Smooth muscle cell (in vitro differentiated cells): ENCODE measurements at regions not wholly inside any gene's neighbourhood (a gene's known extent, or its start where the extent isn't known, plus 50 kb on each side); places are given as distances from the start of the nearest gene placed in this dataset.

ENCODE experiments used
- DNase-seq: peaks from one replicate; lab custom pipeline; 2025; ENCODE audit not compliant: unreplicated experiment; lab: John Stamatoyannopoulos, UW
- H2AFZ ChIP-seq: fragments of 200-600 bp; sonication (generic); 2 replicates; pipeline ENCODE4 v1.6.0; 2016; ENCODE audit warnings: antibody characterized with exemption, low read depth, mild to moderate bottlenecking
- H3F3A ChIP-seq: fragments of 200-600 bp; sonication (generic); 2 replicates; pipeline ENCODE4 v1.6.0; 2017; ENCODE audit warnings: antibody characterized with exemption, low read depth
- H3K27ac ChIP-seq: fragments of 200-600 bp; sonication (generic); 2 replicates; pipeline ENCODE4 v1.5.1; 2016; ENCODE audit warnings: low read depth, mild to moderate bottlenecking
- H3K27me3 ChIP-seq: fragments of 200-600 bp; sonication (generic); 2 replicates; pipeline ENCODE4 v1.6.1; 2016; ENCODE audit warnings: low read depth, mild to moderate bottlenecking
- H3K36me3 ChIP-seq: fragments of 200-600 bp; sonication (generic); 2 replicates; pipeline ENCODE4 v1.5.1; 2016; ENCODE audit warnings: low read depth
- H3K4me1 ChIP-seq: fragments of 200-600 bp; sonication (generic); 2 replicates; pipeline ENCODE4 v1.5.1; 2016; ENCODE audit warnings: low read depth
- H3K4me2 ChIP-seq: fragments of 200-600 bp; sonication (generic); 2 replicates; pipeline ENCODE4 v1.6.0; 2016; ENCODE audit warnings: mild to moderate bottlenecking
- H3K4me3 ChIP-seq: fragments of 200-600 bp; sonication (generic); 2 replicates; pipeline ENCODE4 v1.5.1; 2016; ENCODE audit warnings: mild to moderate bottlenecking
- H3K79me2 ChIP-seq: fragments of 200-600 bp; sonication (generic); 2 replicates; pipeline ENCODE4 v1.6.0; 2016; ENCODE audit warnings: low read depth, mild to moderate bottlenecking
- H3K9ac ChIP-seq: fragments of 200-600 bp; sonication (generic); 2 replicates; pipeline ENCODE4 v1.6.0; 2016; ENCODE audit warnings: low read depth
- H3K9me3 ChIP-seq: fragments of 200-600 bp; sonication (generic); replicated peaks from 2 replicates; pipeline ENCODE4 v1.5.1; 2016; ENCODE audit warnings: low read depth
- H4K20me1 ChIP-seq: fragments of 200-600 bp; sonication (generic); 2 replicates; pipeline ENCODE4 v1.6.0; 2016; ENCODE audit warnings: low read depth
- CTCF ChIP-seq: fragments of 200-600 bp; sonication (generic); IDR thresholded peaks from 2 replicates; pipeline ENCODE4 v1.5.1; 2017; ENCODE audit warnings: borderline replicate concordance, mild to moderate bottlenecking, antibody characterized with exemption; ENCODE audit not compliant: insufficient read depth, poor library complexity, severe bottlenecking
- WGBS: methylation state at CpG from one replicate; pipeline ENCODE4 v1.1.7; 2016; ENCODE audit warnings: low lambda C conversion rate; 5-methylcytosine and 5-hydroxymethylcytosine counted together

- Histone ChIP-seq H3F3A (peaks cover 12% of the 10 kb centered on the region), H3K27ac (no peak overlapping the region), H3K27me3 (no peaks in the 10 kb centered on the region), H3K4me2 (no peak overlapping the region), H3K36me3 (no peaks in the 10 kb centered on the region), H4K20me1 (no peaks in the 10 kb centered on the region), H3K79me2 (no peaks in the 10 kb centered on the region), H3K4me3 (no peak overlapping the region), H3K4me1 (peaks cover 4% of the 10 kb centered on the region), H2AFZ (peak overlapping the region; percentile 56), H3K9ac (no peak overlapping the region), H3K9me3 (no peaks in the 10 kb centered on the region)
- no peak for DNase-seq
- WGBS: 87% methylated on average over 1 of the region's 1 CpG
- no peak for TF ChIP-seq CTCF
Measured at GRCh38 chr12:25322351-25322750, 71.6 kb upstream of the KRAS start.

GRCh38 chr12:25321772-25322171 is 71.0 kb upstream of the KRAS start:
- DNase-seq: no peak
- Histone ChIP-seq H3F3A (peaks cover 12% of the 10 kb centered on the region), H3K4me1 (peaks cover 4% of the 10 kb centered on the region), H3K9ac (no peak overlapping the region), H3K27ac (no peak overlapping the region), H3K79me2 (no peaks in the 10 kb centered on the region), H3K4me3 (no peak overlapping the region), H3K27me3 (no peaks in the 10 kb centered on the region), H3K4me2 (no peak overlapping the region), H3K36me3 (no peaks in the 10 kb centered on the region), H4K20me1 (no peaks in the 10 kb centered on the region), H3K9me3 (no peaks in the 10 kb centered on the region), H2AFZ (no peak overlapping the region)
- no peak for TF ChIP-seq CTCF
- 97% methylated on average over 4 of the region's 4 CpGs for WGBS

- no peak overlapping the region for H3K4me3 ChIP-seq
- no peaks in the 10 kb centered on the region for H3K9me3 ChIP-seq
- 58% methylated on average over 5 of the region's 5 CpGs for WGBS
- peak overlapping the region; percentile 7 for H2AFZ ChIP-seq
- H3K4me2 ChIP-seq: no peak overlapping the region
- H3K79me2 ChIP-seq: no peaks in the 10 kb centered on the region
- H3K36me3 ChIP-seq: no peaks in the 10 kb centered on the region
- peaks cover 12% of the 10 kb centered on the region for H3F3A ChIP-seq
- TF ChIP-seq CTCF: no peak
- H3K4me1 ChIP-seq: peaks cover 4% of the 10 kb centered on the region
- H3K9ac ChIP-seq: no peak overlapping the region
- H3K27me3 ChIP-seq: no peaks in the 10 kb centered on the region
- no peak for DNase-seq
- H4K20me1 ChIP-seq: no peaks in the 10 kb centered on the region
- H3K27ac ChIP-seq: no peak overlapping the region
Measured at GRCh38 chr12:25320123-25321006, 69.6 kb upstream of the KRAS start.
